Prostate gland (tissue), 2 donors: ENCODE measurements at regions not wholly inside any gene's neighbourhood (a gene's known extent, or its start where the extent isn't known, plus 50 kb on each side); places are given as distances from the start of the nearest gene placed in this dataset.

Experiments
- POLR2A ChIP-seq: fragments of 450-650 bp; IDR thresholded peaks from one replicate; pipeline ENCODE4 v1.6.1; 2016; ENCODE audit warnings: antibody characterized with exemption, mild to moderate bottlenecking
- POLR2AphosphoS5 ChIP-seq: sonication (generic); formaldehyde crosslinking; IDR thresholded peaks from one replicate; pipeline ENCODE4 v1.6.1; 2017; ENCODE audit warnings: antibody characterized with exemption
- TF ChIP-seq, protein P1 (sequence below), 4 experiments: fragments of 200-600 bp in 2 of 4; fragments of 450-650 bp in 2 of 4; sonication (generic) in 2 of 4; IDR thresholded peaks; 1 replicate in 3 of 4; 2 replicates in 1 of 4; pipeline ENCODE4 v1.5.1; 2016 to 2019; ENCODE audit warnings: antibody characterized with exemption in 4 of 4, mild to moderate bottlenecking in 2 of 4, moderate library complexity in 2 of 4

DNA sequence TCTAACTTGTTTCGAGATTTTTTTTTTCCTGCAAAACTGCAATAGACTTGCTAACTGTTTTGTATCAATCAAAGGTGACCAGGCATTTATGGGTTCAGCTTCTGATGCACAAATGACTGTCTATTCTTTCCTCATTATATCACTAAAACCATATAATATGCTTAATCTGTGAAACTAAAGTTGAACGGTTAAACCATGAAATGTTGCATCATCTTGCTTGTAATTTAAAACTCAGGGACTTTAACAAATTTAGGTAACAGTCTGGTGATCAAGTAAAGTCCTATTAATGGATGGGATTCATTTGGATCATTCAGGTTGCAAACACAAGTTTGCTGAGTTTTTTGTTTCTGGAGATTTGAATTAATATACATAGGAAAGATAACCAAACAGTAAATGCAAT is 232.0 kb upstream of the LUZP2 start:
- TF ChIP-seq POLR2A (no peak), POLR2AphosphoS5 (no peak)
- TF ChIP-seq, protein P1, sequence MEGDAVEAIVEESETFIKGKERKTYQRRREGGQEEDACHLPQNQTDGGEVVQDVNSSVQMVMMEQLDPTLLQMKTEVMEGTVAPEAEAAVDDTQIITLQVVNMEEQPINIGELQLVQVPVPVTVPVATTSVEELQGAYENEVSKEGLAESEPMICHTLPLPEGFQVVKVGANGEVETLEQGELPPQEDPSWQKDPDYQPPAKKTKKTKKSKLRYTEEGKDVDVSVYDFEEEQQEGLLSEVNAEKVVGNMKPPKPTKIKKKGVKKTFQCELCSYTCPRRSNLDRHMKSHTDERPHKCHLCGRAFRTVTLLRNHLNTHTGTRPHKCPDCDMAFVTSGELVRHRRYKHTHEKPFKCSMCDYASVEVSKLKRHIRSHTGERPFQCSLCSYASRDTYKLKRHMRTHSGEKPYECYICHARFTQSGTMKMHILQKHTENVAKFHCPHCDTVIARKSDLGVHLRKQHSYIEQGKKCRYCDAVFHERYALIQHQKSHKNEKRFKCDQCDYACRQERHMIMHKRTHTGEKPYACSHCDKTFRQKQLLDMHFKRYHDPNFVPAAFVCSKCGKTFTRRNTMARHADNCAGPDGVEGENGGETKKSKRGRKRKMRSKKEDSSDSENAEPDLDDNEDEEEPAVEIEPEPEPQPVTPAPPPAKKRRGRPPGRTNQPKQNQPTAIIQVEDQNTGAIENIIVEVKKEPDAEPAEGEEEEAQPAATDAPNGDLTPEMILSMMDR (IDR thresholded peaks at IDR 0.05) = no peak
